GM23338 (cell line): ENCODE measurements at regions not wholly inside any gene's neighbourhood (a gene's known extent, or its start where the extent isn't known, plus 50 kb on each side); places are given as distances from the start of the nearest gene placed in this dataset.

Source experiments
- ATAC-seq: fragments of 200-7000 bp; cut with Tn5 transposase; 3 replicates; pipeline ENCODE4 v1.9.1; 2020
- DNase-seq: peaks from one replicate; pipeline ENCODE4 v3.0.0-alpha.2; 2015; ENCODE audit warnings: low spot score
- H2AFZ ChIP-seq: fragments of 200-600 bp; sonication (generic); 2 replicates; pipeline ENCODE4 v1.8.0; 2016; ENCODE audit warnings: antibody characterized with exemption, mild to moderate bottlenecking, moderate library complexity
- H3F3A ChIP-seq: fragments of 200-600 bp; sonication (generic); replicated peaks from 2 replicates; pipeline ENCODE4 v1.8.0; 2017; ENCODE audit warnings: antibody characterized with exemption, mixed run types, low read depth
- H3K27ac ChIP-seq: fragments of 200-600 bp; sonication (generic); 2 replicates; pipeline ENCODE4 v1.6.1; 2016; ENCODE audit warnings: low read depth
- H3K27me3 ChIP-seq: fragments of 200-600 bp; sonication (generic); 2 replicates; pipeline ENCODE4 v1.8.0; 2016; ENCODE audit warnings: mild to moderate bottlenecking, mixed run types, moderate library complexity; ENCODE audit not compliant: insufficient read depth
- H3K36me3 ChIP-seq: fragments of 200-600 bp; sonication (generic); 2 replicates; pipeline ENCODE4 v1.8.0; 2016; ENCODE audit warnings: mild to moderate bottlenecking; ENCODE audit not compliant: insufficient read depth
- H3K4me1 ChIP-seq: fragments of 200-600 bp; sonication (generic); 2 replicates; pipeline ENCODE4 v1.8.0; 2016; ENCODE audit warnings: mild to moderate bottlenecking, moderate library complexity; ENCODE audit not compliant: insufficient read depth
- H3K4me2 ChIP-seq: fragments of 200-600 bp; sonication (generic); 2 replicates; pipeline ENCODE4 v1.7.1; 2017; ENCODE audit warnings: mixed run types
- H3K4me3 ChIP-seq: fragments of 200-600 bp; sonication (generic); 2 replicates; pipeline ENCODE4 v1.6.1; 2016; ENCODE audit warnings: mixed run types
- H3K79me2 ChIP-seq: fragments of 200-600 bp; sonication (generic); replicated peaks from 2 replicates; pipeline ENCODE4 v1.8.0; 2017; ENCODE audit warnings: mild to moderate bottlenecking; ENCODE audit not compliant: insufficient read depth
- H3K9me2 ChIP-seq: fragments of 200-600 bp; sonication (generic); 2 replicates; pipeline ENCODE4 v1.8.0; 2017; ENCODE audit not compliant: insufficient read depth
- H4K20me1 ChIP-seq: fragments of 200-600 bp; sonication (generic); replicated peaks from 2 replicates; pipeline ENCODE4 v1.8.0; 2017; ENCODE audit warnings: mild to moderate bottlenecking; ENCODE audit not compliant: insufficient read depth
- H3K27ac Mint-ChIP-seq: 2 replicates; pipeline ENCODE4 v1.8.0; 2020; ENCODE audit warnings: inconsistent platforms, mild to moderate bottlenecking, moderate library complexity, mixed read lengths
- H3K27me3 Mint-ChIP-seq: 3 replicates; pipeline ENCODE4 v1.8.0; 2022; ENCODE audit warnings: low read depth, mild to moderate bottlenecking, moderate library complexity, mixed read lengths, inconsistent platforms; ENCODE audit not compliant: insufficient read depth, poor library complexity
- H3K36me3 Mint-ChIP-seq: 3 replicates; pipeline ENCODE4 v1.8.0; 2021; ENCODE audit warnings: low read depth, mild to moderate bottlenecking, inconsistent platforms, moderate library complexity, mixed read lengths
- H3K4me1 Mint-ChIP-seq: 3 replicates; pipeline ENCODE4 v1.8.0; 2020; ENCODE audit warnings: mild to moderate bottlenecking, inconsistent platforms, mixed read lengths
- H3K4me3 Mint-ChIP-seq: 3 replicates; pipeline ENCODE4 v1.8.0; 2021; ENCODE audit warnings: moderate library complexity, mild to moderate bottlenecking, inconsistent platforms, mixed read lengths
- H3K9me3 Mint-ChIP-seq: 3 replicates; pipeline ENCODE4 v1.8.0; 2020; ENCODE audit warnings: moderate library complexity, mild to moderate bottlenecking, inconsistent platforms, mixed read lengths
- CREB1 ChIP-seq: fragments of 250-450 bp; sonication (Bioruptor Pico); IDR thresholded peaks from 2 replicates; pipeline ENCODE4 v1.5.0; 2020; ENCODE audit warnings: low read depth, mild to moderate bottlenecking, moderate library complexity
- CTCF ChIP-seq, 2 experiments: fragments of 200-600 bp in 1 of 2; sonication (generic) in 1 of 2; conservative IDR thresholded peaks; 2 replicates each; pipeline versions ENCODE4 v1.5.1 to v1.6.1; 2016 to 2017; ENCODE audit warnings: antibody characterized with exemption in 2 of 2, low read depth in 2 of 2, mild to moderate bottlenecking in 2 of 2, moderate library complexity in 1 of 2
- ETS1 ChIP-seq: IDR thresholded peaks from 2 replicates; pipeline ENCODE4 v1.6.1; 2016; ENCODE audit warnings: antibody characterized with exemption
- EZH2 ChIP-seq: fragments of 200-600 bp; sonication (generic); IDR thresholded peaks from one replicate; pipeline ENCODE4 v1.8.0; 2017; ENCODE audit warnings: antibody characterized with exemption, mild to moderate bottlenecking, low read depth; ENCODE audit not compliant: unreplicated experiment
- EZH2phosphoT487 ChIP-seq: fragments of 200-600 bp; sonication (generic); IDR thresholded peaks from one replicate; pipeline ENCODE4 v1.8.1; 2018; ENCODE audit warnings: antibody characterized with exemption; ENCODE audit not compliant: unreplicated experiment
- JUNB ChIP-seq: IDR thresholded peaks from one replicate; pipeline ENCODE4 v1.6.1; 2016; ENCODE audit warnings: antibody characterized with exemption; ENCODE audit not compliant: unreplicated experiment
- NANOG ChIP-seq: IDR thresholded peaks from 2 replicates; pipeline ENCODE4 v1.6.1; 2016; ENCODE audit warnings: antibody characterized with exemption, borderline replicate concordance
- POLR2AphosphoS5 ChIP-seq: IDR thresholded peaks from 2 replicates; pipeline ENCODE4 v1.6.1; 2016; ENCODE audit warnings: antibody characterized with exemption, low read depth
- STAT1 ChIP-seq: IDR thresholded peaks from one replicate; pipeline ENCODE4 v1.6.1; 2016; ENCODE audit warnings: antibody characterized with exemption; ENCODE audit not compliant: unreplicated experiment
- ZNF114 ChIP-seq: fragments of 250-450 bp; sonication (Bioruptor Pico); IDR thresholded peaks from 2 replicates; pipeline ENCODE4 v1.5.0; 2020; ENCODE audit warnings: mild to moderate bottlenecking, moderate library complexity
- ZNF331 ChIP-seq: fragments of 250-450 bp; sonication (Bioruptor Pico); IDR thresholded peaks from 2 replicates; pipeline ENCODE4 v1.5.0; 2020; ENCODE audit warnings: low read depth, mild to moderate bottlenecking, moderate library complexity
- ZNF462 ChIP-seq: fragments of 250-450 bp; sonication (Bioruptor Pico); IDR thresholded peaks from 2 replicates; pipeline ENCODE4 v1.5.0; 2020; ENCODE audit warnings: mild to moderate bottlenecking, moderate library complexity
- TF ChIP-seq, protein P1 (sequence below): IDR thresholded peaks from one replicate; pipeline ENCODE4 v1.6.1; 2018; ENCODE audit warnings: antibody characterized with exemption; ENCODE audit not compliant: unreplicated experiment

- Mint-ChIP-seq H3K27me3 (no peaks in the 10 kb centered on the region), H3K27ac (no peak overlapping the region), H3K4me1 (no peaks in the 10 kb centered on the region), H3K4me3 (no peak overlapping the region), H3K36me3 (peaks cover 11% of the 10 kb centered on the region; the same call in 2 of the 3 replicates), H3K9me3 (peaks cover 73% of the 10 kb centered on the region)
- no peaks in the 10 kb centered on the region for H3F3A ChIP-seq
- no peaks in the 10 kb centered on the region for H3K9me2 ChIP-seq
- no peaks in the 10 kb centered on the region for H3K4me1 ChIP-seq
- H3K4me2 ChIP-seq, result no peak overlapping the region
- no peak overlapping the region for H3K27ac ChIP-seq
- no peaks in the 10 kb centered on the region for H3K79me2 ChIP-seq
- ATAC-seq, result no peak
- no peaks in the 10 kb centered on the region for H3K36me3 ChIP-seq
- no peaks in the 10 kb centered on the region for H3K27me3 ChIP-seq
- no peaks in the 10 kb centered on the region for H4K20me1 ChIP-seq
- DNase-seq, result no peak
- TF ChIP-seq ZNF462, result no peak
- TF ChIP-seq, protein P1, sequence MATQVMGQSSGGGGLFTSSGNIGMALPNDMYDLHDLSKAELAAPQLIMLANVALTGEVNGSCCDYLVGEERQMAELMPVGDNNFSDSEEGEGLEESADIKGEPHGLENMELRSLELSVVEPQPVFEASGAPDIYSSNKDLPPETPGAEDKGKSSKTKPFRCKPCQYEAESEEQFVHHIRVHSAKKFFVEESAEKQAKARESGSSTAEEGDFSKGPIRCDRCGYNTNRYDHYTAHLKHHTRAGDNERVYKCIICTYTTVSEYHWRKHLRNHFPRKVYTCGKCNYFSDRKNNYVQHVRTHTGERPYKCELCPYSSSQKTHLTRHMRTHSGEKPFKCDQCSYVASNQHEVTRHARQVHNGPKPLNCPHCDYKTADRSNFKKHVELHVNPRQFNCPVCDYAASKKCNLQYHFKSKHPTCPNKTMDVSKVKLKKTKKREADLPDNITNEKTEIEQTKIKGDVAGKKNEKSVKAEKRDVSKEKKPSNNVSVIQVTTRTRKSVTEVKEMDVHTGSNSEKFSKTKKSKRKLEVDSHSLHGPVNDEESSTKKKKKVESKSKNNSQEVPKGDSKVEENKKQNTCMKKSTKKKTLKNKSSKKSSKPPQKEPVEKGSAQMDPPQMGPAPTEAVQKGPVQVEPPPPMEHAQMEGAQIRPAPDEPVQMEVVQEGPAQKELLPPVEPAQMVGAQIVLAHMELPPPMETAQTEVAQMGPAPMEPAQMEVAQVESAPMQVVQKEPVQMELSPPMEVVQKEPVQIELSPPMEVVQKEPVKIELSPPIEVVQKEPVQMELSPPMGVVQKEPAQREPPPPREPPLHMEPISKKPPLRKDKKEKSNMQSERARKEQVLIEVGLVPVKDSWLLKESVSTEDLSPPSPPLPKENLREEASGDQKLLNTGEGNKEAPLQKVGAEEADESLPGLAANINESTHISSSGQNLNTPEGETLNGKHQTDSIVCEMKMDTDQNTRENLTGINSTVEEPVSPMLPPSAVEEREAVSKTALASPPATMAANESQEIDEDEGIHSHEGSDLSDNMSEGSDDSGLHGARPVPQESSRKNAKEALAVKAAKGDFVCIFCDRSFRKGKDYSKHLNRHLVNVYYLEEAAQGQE, result no peak
- no peak for TF ChIP-seq ETS1
- no peak for TF ChIP-seq JUNB
- no peak for TF ChIP-seq NANOG
- no peak for TF ChIP-seq STAT1
- TF ChIP-seq EZH2, result no peak
- TF ChIP-seq CREB1 (CRISPR knock-in tag), result no peak
- TF ChIP-seq ZNF114 (CRISPR knock-in tag), result no peak
- TF ChIP-seq ZNF331, result no peak
- no peak for TF ChIP-seq CTCF (conservative IDR thresholded peaks at IDR 0.05; ENCODE audit: low read depth in 2 of 2)
- no peak for TF ChIP-seq EZH2phosphoT487
- TF ChIP-seq POLR2AphosphoS5, result no peak
- H3K4me3 ChIP-seq, result no peak overlapping the region
- H2AFZ ChIP-seq, result no peak overlapping the region
These were observed 544.2 kb upstream of the FRG1 start for GRCh38 chr4:189396435-189396834.
